IPS-15b (cell line): ENCODE measurements at regions not wholly inside any gene's neighbourhood (a gene's known extent, or its start where the extent isn't known, plus 50 kb on each side); places are given as distances from the start of the nearest gene placed in this dataset.
"Not testable (repeated sequence)": the region's sequence is repeated elsewhere in the genome, so short reads cannot be mapped to it uniquely, and the experiment has no call there.

ENCODE experiments used
- H3K27me3 ChIP-seq: one replicate; pipeline ENCODE4 v1.6.1; 2013; ENCODE audit warnings: low read length; ENCODE audit not compliant: control insufficient read depth, insufficient read depth
- H3K36me3 ChIP-seq: one replicate; pipeline ENCODE4 v1.6.1; 2013; ENCODE audit warnings: low read length; ENCODE audit not compliant: control insufficient read depth, insufficient read depth
- H3K4me1 ChIP-seq: one replicate; pipeline ENCODE4 v1.6.1; 2013; ENCODE audit warnings: mild to moderate bottlenecking, low read length; ENCODE audit not compliant: control insufficient read depth, insufficient read depth
- H3K4me3 ChIP-seq: one replicate; pipeline ENCODE4 v1.5.1; 2013; ENCODE audit warnings: low read depth, low read length
- H3K9ac ChIP-seq: one replicate; pipeline ENCODE4 v1.6.1; 2013; ENCODE audit warnings: low read depth, mild to moderate bottlenecking, low read length
- H3K9me3 ChIP-seq: one replicate; pipeline ENCODE4 v1.6.1; 2013; ENCODE audit warnings: mild to moderate bottlenecking, low read length; ENCODE audit not compliant: control insufficient read depth, insufficient read depth

GRCh38 chr2:193833895-193834294 lies 1639.2 kb upstream of the TMEFF2 start:
- not testable (repeated sequence) for H3K27me3 ChIP-seq, H3K9me3 ChIP-seq, H3K36me3 ChIP-seq, H3K4me1 ChIP-seq, H3K9ac ChIP-seq, H3K4me3 ChIP-seq

GRCh38 chr2:193824474-193824873 lies 1629.7 kb upstream of the TMEFF2 start:
- H3K27me3 ChIP-seq: no peaks in the 10 kb centered on the region
- H3K36me3 ChIP-seq: no peaks in the 10 kb centered on the region
- no peak overlapping the region for H3K4me3 ChIP-seq
- no peaks in the 10 kb centered on the region for H3K4me1 ChIP-seq
- H3K9me3 ChIP-seq: no peaks in the 10 kb centered on the region
- H3K9ac ChIP-seq: no peak overlapping the region

- no peaks in the 10 kb centered on the region for H3K4me1 ChIP-seq
- H3K27me3 ChIP-seq: no peaks in the 10 kb centered on the region
- no peaks in the 10 kb centered on the region for H3K36me3 ChIP-seq
- H3K4me3 ChIP-seq: no peak overlapping the region
- H3K9me3 ChIP-seq: no peaks in the 10 kb centered on the region
- H3K9ac ChIP-seq: no peak overlapping the region
Measured at GRCh38 chr2:193818801-193819499, 1624.2 kb upstream of the TMEFF2 start.

- H3K4me3 ChIP-seq: no peak overlapping the region
- no peaks in the 10 kb centered on the region for H3K4me1 ChIP-seq
- H3K9ac ChIP-seq: no peak overlapping the region
- no peaks in the 10 kb centered on the region for H3K36me3 ChIP-seq
- H3K27me3 ChIP-seq: no peaks in the 10 kb centered on the region
- H3K9me3 ChIP-seq: no peaks in the 10 kb centered on the region
Measured at GRCh38 chr2:193816008-193816407, 1621.3 kb upstream of the TMEFF2 start.

- Histone ChIP-seq H3K9me3 (no peaks in the 10 kb centered on the region), H3K9ac (no peak overlapping the region), H3K36me3 (no peaks in the 10 kb centered on the region), H3K4me3 (no peak overlapping the region), H3K27me3 (no peaks in the 10 kb centered on the region), H3K4me1 (no peaks in the 10 kb centered on the region)
Measured at GRCh38 chr2:193810533-193810932, 1615.8 kb upstream of the TMEFF2 start.

GRCh38 chr2:193808877-193809276 lies 1614.1 kb upstream of the TMEFF2 start:
- Histone ChIP-seq H3K36me3 (no peaks in the 10 kb centered on the region), H3K27me3 (no peaks in the 10 kb centered on the region), H3K9ac (no peak overlapping the region), H3K4me1 (no peaks in the 10 kb centered on the region), H3K9me3 (no peaks in the 10 kb centered on the region), H3K4me3 (no peak overlapping the region)

DNA sequence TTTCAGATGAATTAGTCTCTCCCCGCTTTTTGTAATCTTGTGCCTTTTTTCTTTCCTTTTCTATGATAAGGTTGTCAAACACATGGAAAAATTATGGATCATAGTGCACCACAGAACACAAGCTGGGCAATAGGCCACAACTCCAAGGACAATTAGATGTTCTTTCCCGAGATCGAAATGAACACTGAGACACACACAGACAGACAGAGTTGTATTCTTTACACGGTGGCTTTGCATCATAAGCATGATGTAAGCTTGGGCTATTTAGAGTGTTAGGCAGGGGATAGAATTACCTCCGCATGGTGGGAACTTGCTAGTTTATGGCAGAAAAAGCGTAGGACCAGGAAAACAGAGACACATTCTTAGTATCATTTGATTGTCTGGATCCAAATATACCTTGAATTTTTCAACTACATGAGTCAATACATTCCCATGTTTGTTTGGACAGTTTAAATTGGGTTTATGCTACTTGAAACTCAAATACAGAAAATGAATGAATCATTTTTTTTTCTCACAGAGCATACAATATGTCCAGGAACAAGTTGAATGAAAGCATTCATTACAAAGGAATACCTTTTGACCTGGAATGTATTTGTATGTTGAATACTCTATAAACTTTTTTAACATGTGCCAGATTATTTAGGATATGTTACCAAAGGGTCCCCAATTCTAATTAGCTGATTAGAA lies 1611.5 kb upstream of the TMEFF2 start:
- Histone ChIP-seq H3K4me3 (no peak overlapping the region), H3K27me3 (no peaks in the 10 kb centered on the region), H3K36me3 (no peaks in the 10 kb centered on the region), H3K9ac (no peak overlapping the region), H3K4me1 (no peaks in the 10 kb centered on the region), H3K9me3 (no peaks in the 10 kb centered on the region)

DNA sequence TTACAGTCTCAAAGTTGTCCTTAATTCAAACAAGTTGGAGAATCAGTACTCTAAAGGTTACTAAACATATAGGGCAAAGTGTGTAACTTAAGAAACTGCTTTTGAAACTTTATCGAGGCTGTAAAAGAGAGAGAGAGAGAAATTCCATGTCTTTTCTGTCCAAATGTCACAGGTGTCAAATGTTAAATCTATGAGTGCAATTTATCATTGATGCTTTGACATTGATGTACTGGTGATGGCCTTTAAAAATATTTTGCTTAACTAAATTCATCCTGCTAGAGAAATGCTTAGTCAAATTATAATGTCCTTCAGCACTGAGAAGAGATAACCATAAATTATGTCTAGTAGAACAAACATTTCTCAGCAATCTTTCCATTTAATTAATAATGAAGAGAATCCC lies 1602.1 kb upstream of the TMEFF2 start:
- Histone ChIP-seq H3K36me3 (no peaks in the 10 kb centered on the region), H3K9ac (no peak overlapping the region), H3K9me3 (no peaks in the 10 kb centered on the region), H3K4me1 (no peaks in the 10 kb centered on the region), H3K4me3 (no peak overlapping the region), H3K27me3 (no peaks in the 10 kb centered on the region)

DNA sequence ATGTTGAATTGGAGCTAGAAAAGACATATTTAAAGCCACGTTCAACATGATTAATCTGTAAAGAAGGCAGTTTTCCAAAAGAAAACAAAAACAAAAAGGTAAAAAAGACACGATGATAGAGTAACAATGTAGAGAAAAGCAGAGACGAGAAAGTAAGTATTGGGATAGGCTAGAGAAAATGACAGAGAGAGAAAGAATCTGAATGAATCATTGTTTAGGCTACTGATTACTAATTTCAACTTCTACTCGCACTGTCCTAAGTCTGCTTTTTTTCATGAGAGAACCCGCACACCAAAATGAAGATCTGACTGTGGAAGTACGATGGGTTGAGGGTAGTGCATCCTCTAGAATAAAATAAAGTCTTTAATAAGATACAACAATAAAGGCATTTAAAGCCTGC lies 1599.2 kb upstream of the TMEFF2 start:
- H3K4me3 ChIP-seq: no peak overlapping the region

DNA sequence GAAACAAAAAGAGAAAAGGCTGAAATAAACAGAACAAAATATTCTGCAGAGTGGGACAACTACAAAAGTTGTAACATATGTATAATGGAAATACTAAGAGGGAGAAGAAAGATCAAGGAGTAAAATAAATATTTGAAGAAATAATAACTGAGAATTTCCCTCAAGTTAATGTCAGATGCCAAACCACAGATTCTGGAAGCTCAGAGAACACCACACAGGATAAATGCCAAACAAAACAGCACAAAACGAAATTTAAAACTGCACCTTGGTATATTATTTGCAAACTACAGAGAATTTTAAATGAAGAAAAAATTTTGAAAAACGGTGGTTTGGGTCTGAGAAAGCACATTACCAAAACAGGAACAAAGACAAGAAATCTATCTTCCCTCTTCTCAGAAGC lies 1588.9 kb upstream of the TMEFF2 start:
- Histone ChIP-seq H3K27me3 (no peaks in the 10 kb centered on the region), H3K9me3 (no peaks in the 10 kb centered on the region), H3K4me3 (no peak overlapping the region), H3K9ac (no peak overlapping the region), H3K36me3 (no peaks in the 10 kb centered on the region), H3K4me1 (no peaks in the 10 kb centered on the region)

More for the DNA sequence above, 1599.2 kb upstream of the TMEFF2 start:
- Histone ChIP-seq H3K9me3 (no peaks in the 10 kb centered on the region), H3K36me3 (no peaks in the 10 kb centered on the region), H3K27me3 (no peaks in the 10 kb centered on the region), H3K9ac (no peak overlapping the region), H3K4me1 (no peaks in the 10 kb centered on the region)

DNA sequence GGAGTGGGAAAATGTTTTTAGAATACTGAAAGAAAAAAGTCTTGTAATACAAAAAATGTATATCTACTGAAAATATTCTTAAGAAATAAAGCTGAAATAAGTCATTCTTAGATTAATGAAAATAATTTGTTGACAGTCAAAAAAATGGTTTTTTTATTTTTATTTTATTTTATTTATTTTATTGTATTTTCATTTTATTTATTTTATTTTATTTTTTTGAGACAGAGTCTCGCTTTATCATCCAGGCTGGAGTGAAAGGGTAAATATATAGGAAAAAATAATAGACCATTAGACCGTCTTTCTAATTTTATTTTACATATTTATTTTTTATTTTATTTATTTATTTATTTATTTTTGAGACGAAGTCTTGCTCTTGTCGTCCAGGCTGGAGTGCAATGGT lies 1583.6 kb upstream of the TMEFF2 start:
- Histone ChIP-seq H3K9ac (no peak overlapping the region), H3K9me3 (no peaks in the 10 kb centered on the region), H3K36me3 (no peaks in the 10 kb centered on the region), H3K4me3 (no peak overlapping the region), H3K4me1 (no peaks in the 10 kb centered on the region), H3K27me3 (no peaks in the 10 kb centered on the region)

- Histone ChIP-seq H3K36me3 (no peaks in the 10 kb centered on the region), H3K27me3 (no peaks in the 10 kb centered on the region), H3K4me1 (no peaks in the 10 kb centered on the region), H3K9ac (no peak overlapping the region), H3K9me3 (no peaks in the 10 kb centered on the region), H3K4me3 (no peak overlapping the region)
Measured at GRCh38 chr2:193776988-193777387, 1582.3 kb upstream of the TMEFF2 start.
